Activated naive CD4-positive, alpha-beta T cell treated with anti-CD3 and anti-CD28 coated beads, Interleukin-2, amount 50 U/mL, for 24 hours (primary cell): ENCODE measurements at regions not wholly inside any gene's neighbourhood (a gene's known extent, or its start where the extent isn't known, plus 50 kb on each side); places are given as distances from the start of the nearest gene placed in this dataset.
"Not testable (repeated sequence)": the region's sequence is repeated elsewhere in the genome, so short reads cannot be mapped to it uniquely, and the experiment has no call there.

Source experiments
- H3K27ac Mint-ChIP-seq: one replicate; pipeline ENCODE4 v1.8.0; 2021; ENCODE audit warnings: mild to moderate bottlenecking, mixed read lengths
- H3K27me3 Mint-ChIP-seq: one replicate; pipeline ENCODE4 v1.8.0; 2021; ENCODE audit warnings: mixed read lengths
- H3K36me3 Mint-ChIP-seq: one replicate; pipeline ENCODE4 v1.8.0; 2021; ENCODE audit warnings: mixed read lengths
- H3K4me1 Mint-ChIP-seq: one replicate; pipeline ENCODE4 v1.8.0; 2021; ENCODE audit warnings: mixed read lengths
- H3K4me3 Mint-ChIP-seq: one replicate; pipeline ENCODE4 v1.8.0; 2021; ENCODE audit warnings: mild to moderate bottlenecking, mixed read lengths
- H3K9me3 Mint-ChIP-seq: one replicate; pipeline ENCODE4 v1.8.0; 2021; ENCODE audit warnings: mixed read lengths

GRCh38 chr2:12612671-12613070, 104.1 kb upstream of the TRIB2 start:
- peaks cover 26% of the 10 kb centered on the region for H3K4me1 Mint-ChIP-seq
- no peaks in the 10 kb centered on the region for H3K9me3 Mint-ChIP-seq
- H3K27ac Mint-ChIP-seq: no peak overlapping the region
- no peak overlapping the region for H3K4me3 Mint-ChIP-seq
- no peaks in the 10 kb centered on the region for H3K27me3 Mint-ChIP-seq
- no peaks in the 10 kb centered on the region for H3K36me3 Mint-ChIP-seq

GRCh38 chr2:12613137-12613835, 103.5 kb upstream of the TRIB2 start:
- Mint-ChIP-seq H3K4me3 (no peak overlapping the region), H3K27me3 (no peaks in the 10 kb centered on the region), H3K4me1 (peaks cover 21% of the 10 kb centered on the region), H3K36me3 (no peaks in the 10 kb centered on the region), H3K27ac (peak overlapping the region; percentile 38), H3K9me3 (no peaks in the 10 kb centered on the region)

DNA sequence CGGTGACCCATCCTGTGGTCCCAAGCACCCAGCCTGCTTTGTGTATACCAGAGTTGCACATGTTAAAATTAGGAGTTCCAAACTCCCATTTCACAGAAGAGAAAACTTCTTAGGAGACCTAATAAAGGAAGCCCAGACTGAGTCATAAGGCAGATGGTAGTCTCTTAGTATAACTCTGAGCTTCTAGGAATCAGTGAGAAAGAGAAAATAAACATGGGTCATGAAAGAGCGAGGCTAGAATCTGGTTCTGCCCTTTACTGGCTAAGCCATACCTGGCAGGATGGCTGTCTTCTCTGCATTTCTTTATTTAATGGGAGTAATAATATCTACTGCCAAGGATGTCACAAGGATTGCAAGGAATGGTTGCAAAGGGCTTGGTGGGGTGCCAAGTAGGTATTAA, 101.2 kb upstream of the TRIB2 start:
- peaks cover 27% of the 10 kb centered on the region for H3K4me1 Mint-ChIP-seq
- no peaks in the 10 kb centered on the region for H3K9me3 Mint-ChIP-seq
- no peak overlapping the region for H3K4me3 Mint-ChIP-seq
- no peaks in the 10 kb centered on the region for H3K27me3 Mint-ChIP-seq
- no peak overlapping the region for H3K27ac Mint-ChIP-seq
- no peaks in the 10 kb centered on the region for H3K36me3 Mint-ChIP-seq

DNA sequence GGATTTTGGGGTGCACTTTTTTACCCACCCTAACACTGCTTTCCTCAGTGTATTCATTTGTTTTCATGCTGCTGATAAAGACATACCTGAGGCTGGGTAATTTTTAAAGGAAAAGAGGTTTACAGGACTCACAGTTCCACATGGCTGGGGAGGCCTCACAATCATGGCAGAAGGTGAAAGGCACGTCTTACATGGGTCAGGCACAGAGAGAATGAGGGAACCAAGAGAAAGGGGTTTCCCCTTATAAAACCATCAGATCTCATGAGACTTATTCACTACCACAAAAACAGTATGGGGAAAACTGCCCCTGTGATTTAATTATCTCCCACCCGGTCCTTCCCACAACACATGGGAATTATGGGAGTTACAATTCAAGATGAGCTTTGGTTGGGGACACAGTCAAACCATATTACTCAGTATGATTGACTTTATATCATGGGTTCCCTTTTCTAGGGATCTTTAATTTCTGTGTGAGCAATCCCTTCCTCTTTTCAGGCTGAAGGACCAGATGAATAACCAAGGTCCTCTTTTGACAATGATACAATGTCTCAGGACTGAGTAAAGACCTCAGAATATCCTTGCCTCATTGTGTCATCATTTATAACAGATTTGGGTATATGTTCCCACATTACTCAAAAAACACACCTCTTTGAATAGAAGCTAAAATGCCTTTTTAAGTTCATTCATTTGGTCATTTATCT, 100.1 kb upstream of the TRIB2 start:
- Mint-ChIP-seq H3K36me3 (no peaks in the 10 kb centered on the region), H3K27ac (no peak overlapping the region), H3K4me3 (no peak overlapping the region), H3K9me3 (no peaks in the 10 kb centered on the region), H3K27me3 (no peaks in the 10 kb centered on the region), H3K4me1 (peaks cover 30% of the 10 kb centered on the region)

DNA sequence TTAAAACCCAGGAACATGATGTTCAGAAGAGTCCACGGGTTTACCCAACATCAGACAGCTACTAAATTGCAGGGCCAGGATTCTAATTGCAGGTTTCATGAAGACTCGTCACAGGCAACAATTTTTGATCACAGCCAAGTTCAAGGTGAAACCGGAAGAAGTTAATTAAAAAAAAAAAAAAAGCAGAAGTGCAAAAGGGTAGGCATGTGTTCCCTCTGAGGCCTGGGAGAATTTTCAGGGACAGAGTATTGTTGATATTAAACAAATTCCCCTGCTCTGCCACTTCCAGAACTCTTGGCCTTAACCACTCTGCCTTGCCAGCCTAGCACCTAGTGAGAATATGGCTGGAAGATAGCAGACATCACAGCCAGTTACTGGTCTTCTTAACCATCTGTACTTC, 99.4 kb upstream of the TRIB2 start:
- Mint-ChIP-seq H3K4me3 (no peak overlapping the region), H3K36me3 (no peaks in the 10 kb centered on the region), H3K27ac (no peak overlapping the region), H3K4me1 (peaks cover 29% of the 10 kb centered on the region), H3K9me3 (no peaks in the 10 kb centered on the region), H3K27me3 (no peaks in the 10 kb centered on the region)

- Mint-ChIP-seq H3K36me3 (no peaks in the 10 kb centered on the region), H3K4me3 (no peak overlapping the region), H3K27ac (no peak overlapping the region), H3K4me1 (peaks cover 24% of the 10 kb centered on the region), H3K27me3 (no peaks in the 10 kb centered on the region), H3K9me3 (no peaks in the 10 kb centered on the region)
Measured at GRCh38 chr2:12617853-12618252, 98.9 kb upstream of the TRIB2 start.

DNA sequence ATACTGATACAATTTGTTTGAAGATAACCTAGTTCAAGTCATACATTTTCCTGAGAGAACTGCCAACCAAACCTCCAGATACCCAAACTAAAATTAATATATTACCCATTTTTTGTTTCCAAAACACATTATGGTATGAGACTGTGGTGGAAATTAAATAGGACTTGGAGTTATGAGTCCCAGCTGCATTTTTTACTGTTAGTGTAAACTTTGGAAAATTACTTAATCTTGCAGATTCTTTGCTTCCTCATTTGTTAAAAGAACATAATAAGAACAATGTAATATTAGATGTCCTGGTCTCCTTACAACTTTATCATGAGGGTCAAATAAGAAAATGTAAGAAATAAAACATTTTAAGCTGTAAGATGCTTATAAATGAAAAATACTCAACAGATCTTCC, 98.2 kb upstream of the TRIB2 start:
- peaks cover 21% of the 10 kb centered on the region for H3K4me1 Mint-ChIP-seq
- no peak overlapping the region for H3K4me3 Mint-ChIP-seq
- H3K27ac Mint-ChIP-seq: no peak overlapping the region
- no peaks in the 10 kb centered on the region for H3K36me3 Mint-ChIP-seq
- H3K9me3 Mint-ChIP-seq: no peaks in the 10 kb centered on the region
- no peaks in the 10 kb centered on the region for H3K27me3 Mint-ChIP-seq

GRCh38 chr2:12619975-12620374, 96.8 kb upstream of the TRIB2 start:
- Mint-ChIP-seq H3K27me3 (no peaks in the 10 kb centered on the region), H3K36me3 (no peaks in the 10 kb centered on the region), H3K4me3 (no peak overlapping the region), H3K4me1 (peaks cover 25% of the 10 kb centered on the region), H3K9me3 (no peaks in the 10 kb centered on the region), H3K27ac (no peak overlapping the region)

- Mint-ChIP-seq H3K9me3 (no peaks in the 10 kb centered on the region), H3K27me3 (no peaks in the 10 kb centered on the region), H3K4me3 (no peak overlapping the region), H3K27ac (no peak overlapping the region), H3K4me1 (peaks cover 29% of the 10 kb centered on the region), H3K36me3 (no peaks in the 10 kb centered on the region)
Measured at GRCh38 chr2:12620759-12621158, 96.0 kb upstream of the TRIB2 start.

- no peak overlapping the region for H3K27ac Mint-ChIP-seq
- peaks cover 34% of the 10 kb centered on the region for H3K4me1 Mint-ChIP-seq
- H3K4me3 Mint-ChIP-seq: no peak overlapping the region
- H3K27me3 Mint-ChIP-seq: no peaks in the 10 kb centered on the region
- no peaks in the 10 kb centered on the region for H3K9me3 Mint-ChIP-seq
- no peaks in the 10 kb centered on the region for H3K36me3 Mint-ChIP-seq
Measured at GRCh38 chr2:12623051-12623450, 93.7 kb upstream of the TRIB2 start.

DNA sequence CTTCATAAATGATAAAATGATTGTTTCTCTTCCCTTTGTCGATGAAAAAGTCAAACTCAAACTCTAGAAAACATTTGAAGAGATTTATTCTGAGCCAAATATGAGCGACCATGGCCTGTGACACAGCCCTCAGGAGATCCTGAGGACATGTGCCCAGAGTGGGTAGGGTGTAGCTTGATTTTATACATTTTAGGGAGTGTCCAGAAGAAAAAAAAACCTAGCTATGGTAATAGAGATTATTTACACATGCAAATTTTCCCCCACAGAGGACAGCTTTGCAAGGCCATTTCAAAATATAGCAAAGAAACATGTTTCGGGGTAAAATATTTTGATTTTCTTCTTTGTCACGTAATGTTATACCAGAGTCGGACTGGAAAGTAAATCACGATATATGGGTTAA, 92.4 kb upstream of the TRIB2 start:
- no peaks in the 10 kb centered on the region for H3K9me3 Mint-ChIP-seq

GRCh38 chr2:12624905-12625598, 91.7 kb upstream of the TRIB2 start:
- H3K27ac Mint-ChIP-seq: peak overlapping the region; percentile 0

More for the DNA sequence above, 92.4 kb upstream of the TRIB2 start:
- no peak overlapping the region for H3K27ac Mint-ChIP-seq
- no peak overlapping the region for H3K4me3 Mint-ChIP-seq
- no peaks in the 10 kb centered on the region for H3K27me3 Mint-ChIP-seq
- H3K36me3 Mint-ChIP-seq: no peaks in the 10 kb centered on the region
- H3K4me1 Mint-ChIP-seq: peaks cover 34% of the 10 kb centered on the region

GRCh38 chr2:12628541-12628940, 88.2 kb upstream of the TRIB2 start:
- H3K36me3 Mint-ChIP-seq, H3K9me3 Mint-ChIP-seq, H3K4me3 Mint-ChIP-seq, H3K27ac Mint-ChIP-seq, H3K27me3 Mint-ChIP-seq: not testable (repeated sequence)
- peaks cover 29% of the 10 kb centered on the region for H3K4me1 Mint-ChIP-seq

More at GRCh38 chr2:12624905-12625598, 91.7 kb upstream of the TRIB2 start:
- Mint-ChIP-seq H3K9me3 (no peaks in the 10 kb centered on the region), H3K27me3 (no peaks in the 10 kb centered on the region), H3K36me3 (no peaks in the 10 kb centered on the region), H3K4me1 (peaks cover 31% of the 10 kb centered on the region), H3K4me3 (no peak overlapping the region)

DNA sequence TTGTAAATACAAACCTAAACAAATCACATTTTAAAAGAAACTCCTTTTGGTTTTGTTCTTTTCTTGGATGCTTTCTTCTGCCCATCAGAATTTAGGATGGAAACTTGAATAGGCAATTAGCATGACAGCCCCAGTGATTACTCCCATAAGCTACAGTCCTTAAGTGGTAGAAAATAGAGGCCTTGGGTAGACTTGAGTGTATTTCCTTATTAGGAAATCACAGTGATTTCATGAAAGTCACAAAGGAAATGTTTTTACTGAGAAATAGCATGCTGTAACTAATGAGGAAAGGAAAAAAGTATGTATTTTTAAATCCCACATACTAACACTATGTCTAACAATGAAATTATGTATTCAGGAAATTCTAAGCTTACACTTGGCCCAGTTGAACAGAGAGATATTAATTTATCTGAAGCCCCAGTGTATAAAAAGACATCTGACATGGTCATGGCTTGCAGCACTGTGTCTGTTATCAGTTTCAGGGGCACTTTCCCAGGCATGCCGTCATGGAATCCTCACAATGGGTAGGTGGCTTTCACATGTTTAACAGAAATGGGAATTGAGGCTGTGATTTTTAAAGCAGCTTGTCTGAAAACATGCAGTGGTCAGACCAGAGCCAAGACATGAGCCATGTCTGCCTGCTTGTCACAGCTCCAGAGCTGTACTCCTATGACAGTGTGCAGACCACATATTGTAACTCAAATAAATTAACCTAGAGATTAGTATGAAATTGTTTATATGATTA, 79.7 kb upstream of the TRIB2 start:
- H3K4me1 Mint-ChIP-seq: peaks cover 50% of the 10 kb centered on the region
- peaks cover 4% of the 10 kb centered on the region for H3K36me3 Mint-ChIP-seq
- H3K4me3 Mint-ChIP-seq: no peak overlapping the region
- no peaks in the 10 kb centered on the region for H3K9me3 Mint-ChIP-seq
- H3K27ac Mint-ChIP-seq: no peak overlapping the region
- H3K27me3 Mint-ChIP-seq: no peaks in the 10 kb centered on the region

GRCh38 chr2:12637754-12638153, 79.0 kb upstream of the TRIB2 start:
- H3K27me3 Mint-ChIP-seq: no peaks in the 10 kb centered on the region
- no peak overlapping the region for H3K27ac Mint-ChIP-seq

More at GRCh38 chr2:12637754-12638153, 79.0 kb upstream of the TRIB2 start:
- H3K36me3 Mint-ChIP-seq: peaks cover 4% of the 10 kb centered on the region
- peaks cover 50% of the 10 kb centered on the region for H3K4me1 Mint-ChIP-seq
- H3K9me3 Mint-ChIP-seq: no peaks in the 10 kb centered on the region
- H3K4me3 Mint-ChIP-seq: no peak overlapping the region
